ENCODE measurements at regions not wholly inside any gene's neighbourhood (a gene's known extent, or its start where the extent isn't known, plus 50 kb on each side); places are given as distances from the start of the nearest gene placed in this dataset.

GRCh38 chr2:226153553-226153952, 646.1 kb downstream of the IRS1 start:
- DNase-seq: no peak

GRCh38 chr2:226151157-226151556, 648.5 kb downstream of the IRS1 start:
- DNase-seq: no peak

- DNase-seq: no peak
These were observed 656.5 kb downstream of the IRS1 start for GRCh38 chr2:226143091-226143490.

GRCh38 chr2:226142463-226142862, 657.2 kb downstream of the IRS1 start:
- no peak for DNase-seq

- DNase-seq: no peak
These were observed 659.0 kb downstream of the IRS1 start for GRCh38 chr2:226140594-226140993.

- DNase-seq: no peak
These were observed 659.9 kb downstream of the IRS1 start for GRCh38 chr2:226139759-226140158.

GRCh38 chr2:226137201-226137811, 662.3 kb downstream of the IRS1 start:
- no peak for DNase-seq

- DNase-seq: no peak
These were observed 662.9 kb downstream of the IRS1 start for GRCh38 chr2:226136739-226137138.

- DNase-seq: no peak
These were observed 663.6 kb downstream of the IRS1 start for GRCh38 chr2:226135861-226136548.

GRCh38 chr2:226132323-226133215, 667.1 kb downstream of the IRS1 start:
- DNase-seq: no peak

GRCh38 chr2:226131299-226131784, 668.3 kb downstream of the IRS1 start:
- no peak for DNase-seq

- no peak for DNase-seq
These were observed 669.4 kb downstream of the IRS1 start for GRCh38 chr2:226130192-226130591.

GRCh38 chr2:226127682-226128081, 671.9 kb downstream of the IRS1 start:
- DNase-seq: no peak

GRCh38 chr2:226126104-226126503, 673.5 kb downstream of the IRS1 start:
- DNase-seq: no peak

GRCh38 chr2:226125176-226125883, 674.3 kb downstream of the IRS1 start:
- no peak for DNase-seq

GRCh38 chr2:226124548-226125011, 675.0 kb downstream of the IRS1 start:
- no peak for DNase-seq

- no peak for DNase-seq
These were observed 676.3 kb downstream of the IRS1 start for GRCh38 chr2:226123300-226123699.

GRCh38 chr2:226122041-226122440, 677.6 kb downstream of the IRS1 start:
- no peak for DNase-seq

- DNase-seq: no peak
These were observed 678.4 kb downstream of the IRS1 start for GRCh38 chr2:226121046-226121738.

- DNase-seq: no peak
These were observed 680.9 kb downstream of the IRS1 start for GRCh38 chr2:226118471-226119429.

GRCh38 chr2:226117510-226118065, 682.0 kb downstream of the IRS1 start:
- DNase-seq: no peak
